ENCODE measurements at regions not wholly inside any gene's neighbourhood (a gene's known extent, or its start where the extent isn't known, plus 50 kb on each side); places are given as distances from the start of the nearest gene placed in this dataset.
"Not testable (repeated sequence)": the region's sequence is repeated elsewhere in the genome, so short reads cannot be mapped to it uniquely, and the experiment has no call there.

- not testable (repeated sequence) for DNase-seq
These were observed 176.8 kb downstream of the CDC14C start for GRCh38 chr7:49100908-49101740.

- DNase-seq, result no peak
These were observed 178.1 kb downstream of the CDC14C start for GRCh38 chr7:49102411-49102810.

- no peak for DNase-seq
These were observed 187.4 kb downstream of the CDC14C start for GRCh38 chr7:49111706-49112105.

GRCh38 chr7:49112222-49112621, 187.9 kb downstream of the CDC14C start:
- no peak for DNase-seq

GRCh38 chr7:49112647-49113046, 188.3 kb downstream of the CDC14C start:
- no peak for DNase-seq

GRCh38 chr7:49119706-49120105, 195.4 kb downstream of the CDC14C start:
- no peak for DNase-seq

GRCh38 chr7:49125246-49125645, 200.9 kb downstream of the CDC14C start:
- DNase-seq, result no peak

- no peak for DNase-seq
These were observed 203.1 kb downstream of the CDC14C start for GRCh38 chr7:49127359-49127913.

- no peak for DNase-seq
These were observed 213.6 kb downstream of the CDC14C start for GRCh38 chr7:49137978-49138377.

- no peak for DNase-seq
These were observed 226.1 kb downstream of the CDC14C start for GRCh38 chr7:49150486-49150885.

GRCh38 chr7:49151146-49151545, 226.8 kb downstream of the CDC14C start:
- DNase-seq, result no peak

- DNase-seq, result no peak
These were observed 234.0 kb downstream of the CDC14C start for GRCh38 chr7:49158321-49158720.

- DNase-seq, result no peak
These were observed 235.2 kb downstream of the CDC14C start for GRCh38 chr7:49159536-49159935.

- no peak for DNase-seq
These were observed 242.1 kb downstream of the CDC14C start for GRCh38 chr7:49166441-49166840.

- no peak for DNase-seq
These were observed 248.3 kb downstream of the CDC14C start for GRCh38 chr7:49172639-49173038.

- no peak for DNase-seq
These were observed 250.0 kb downstream of the CDC14C start for GRCh38 chr7:49174396-49174795.

GRCh38 chr7:49187543-49188268, 263.4 kb downstream of the CDC14C start:
- no peak for DNase-seq

- DNase-seq, result no peak
These were observed 304.2 kb downstream of the CDC14C start for GRCh38 chr7:49228426-49229098.

GRCh38 chr7:49229246-49229645, 304.9 kb downstream of the CDC14C start:
- no peak for DNase-seq

- no peak for DNase-seq
These were observed 319.2 kb downstream of the CDC14C start for GRCh38 chr7:49243521-49243920.

GRCh38 chr7:49244543-49244942, 320.2 kb downstream of the CDC14C start:
- DNase-seq, result no peak

- DNase-seq, result no peak
These were observed 320.7 kb downstream of the CDC14C start for GRCh38 chr7:49245062-49245461.

GRCh38 chr7:49247759-49248158, 323.4 kb downstream of the CDC14C start:
- DNase-seq, result no peak
